Keratinocyte (primary cell): ENCODE measurements at regions not wholly inside any gene's neighbourhood (a gene's known extent, or its start where the extent isn't known, plus 50 kb on each side); places are given as distances from the start of the nearest gene placed in this dataset.

Experiments used
- DNase-seq: peaks from one replicate; pipeline ENCODE4 v3.0.0-alpha.2; 2011; ENCODE audit warnings: low read depth, missing footprints, low spot score
- FAIRE-seq: peaks from 2 replicates; lab custom pipeline; 2011; peaks lifted over from hg19 to GRCh38; lab: Jason Lieb, UNC
- H2AFZ ChIP-seq: 2 replicates; pipeline ENCODE4 v1.6.0; 2012; ENCODE audit warnings: low read length, control low read depth, inconsistent platforms; ENCODE audit not compliant: control insufficient read depth
- H3K27ac ChIP-seq: 2 replicates; pipeline ENCODE4 v1.5.1; 2011; ENCODE audit warnings: low read length; ENCODE audit not compliant: control insufficient read depth, insufficient read depth
- H3K27me3 ChIP-seq: 3 replicates; pipeline ENCODE4 v1.6.0; 2011; ENCODE audit warnings: low read length; ENCODE audit not compliant: control insufficient read depth, insufficient read depth; ENCODE audit errors: extremely low read depth
- H3K36me3 ChIP-seq, 2 experiments: 2 replicates in 1 of 2; 3 replicates in 1 of 2; pipeline ENCODE4 v1.5.1; 2011; ENCODE audit warnings: low read length in 2 of 2, mild to moderate bottlenecking in 1 of 2; ENCODE audit not compliant: control insufficient read depth in 2 of 2, insufficient read depth in 2 of 2; ENCODE audit errors: extremely low read depth in 1 of 2
- H3K4me1 ChIP-seq: 3 replicates; pipeline ENCODE4 v1.5.1; 2011; ENCODE audit warnings: low read length; ENCODE audit not compliant: control insufficient read depth, insufficient read depth; ENCODE audit errors: extremely low read depth
- H3K4me2 ChIP-seq: 3 replicates; pipeline ENCODE4 v1.6.0; 2011; ENCODE audit warnings: low read depth, low read length; ENCODE audit not compliant: control insufficient read depth, insufficient read depth; ENCODE audit errors: extremely low read depth
- H3K4me3 ChIP-seq, 3 experiments: fragments of 200-600 bp in 1 of 3; sonication (generic) in 1 of 3; 2 replicates in 2 of 3; 3 replicates in 1 of 3; pipeline ENCODE4 v1.5.1; 2011 to 2016; ENCODE audit warnings: low read length in 3 of 3, mild to moderate bottlenecking in 3 of 3, control low read depth in 2 of 3, inconsistent platforms in 1 of 3, low read depth in 1 of 3, mixed read lengths in 1 of 3, mixed run types in 1 of 3, moderate library complexity in 1 of 3; ENCODE audit not compliant: control insufficient read depth in 2 of 3, insufficient read depth in 2 of 3; ENCODE audit errors: extremely low read depth in 1 of 3
- H3K79me2 ChIP-seq: 2 replicates; pipeline ENCODE4 v1.6.0; 2012; ENCODE audit warnings: low read length; ENCODE audit not compliant: control insufficient read depth, insufficient read depth
- H3K9ac ChIP-seq: 3 replicates; pipeline ENCODE4 v1.6.0; 2011; ENCODE audit warnings: low read length; ENCODE audit not compliant: control insufficient read depth, insufficient read depth; ENCODE audit errors: extremely low read depth
- H3K9me1 ChIP-seq: 3 replicates; pipeline ENCODE4 v1.6.0; 2011; ENCODE audit warnings: low read length; ENCODE audit not compliant: control insufficient read depth, insufficient read depth; ENCODE audit errors: extremely low read depth
- H3K9me3 ChIP-seq: 2 replicates; pipeline ENCODE4 v1.5.1; 2012; ENCODE audit warnings: low read depth, low read length; ENCODE audit not compliant: control insufficient read depth
- H4K20me1 ChIP-seq: 3 replicates; pipeline ENCODE4 v1.6.0; 2011; ENCODE audit warnings: low read length; ENCODE audit not compliant: control insufficient read depth, insufficient read depth; ENCODE audit errors: extremely low read depth
- EZH2 ChIP-seq: IDR thresholded peaks from one replicate; pipeline ENCODE4 v1.6.1; 2012; ENCODE audit warnings: inconsistent platforms, mild to moderate bottlenecking, low read length, moderate library complexity
- dilution Hi-C: fragments of 300-500 bp; cut with MboI; formaldehyde crosslinking; loops from one replicate; pipeline ENCODE4 v1.7.0; 2020; ENCODE audit warnings: low sequenced_read_pairs; ENCODE audit not compliant: extremely low pct_ligation_motif_present
- TF ChIP-seq, protein P1 (sequence below), 3 experiments: IDR thresholded peaks in 1 of 3; conservative IDR thresholded peaks in 1 of 3; optimal IDR thresholded peaks in 1 of 3; 2 replicates in 2 of 3; 3 replicates in 1 of 3; pipeline versions ENCODE3 to v1.5.1; 2011; ENCODE audit warnings: low read length in 3 of 3, mild to moderate bottlenecking in 3 of 3, moderate library complexity in 2 of 3, control low read depth in 1 of 3, inconsistent platforms in 1 of 3; ENCODE audit not compliant: insufficient read depth in 2 of 3; ENCODE audit errors: extremely low read depth in 1 of 3

DNA sequence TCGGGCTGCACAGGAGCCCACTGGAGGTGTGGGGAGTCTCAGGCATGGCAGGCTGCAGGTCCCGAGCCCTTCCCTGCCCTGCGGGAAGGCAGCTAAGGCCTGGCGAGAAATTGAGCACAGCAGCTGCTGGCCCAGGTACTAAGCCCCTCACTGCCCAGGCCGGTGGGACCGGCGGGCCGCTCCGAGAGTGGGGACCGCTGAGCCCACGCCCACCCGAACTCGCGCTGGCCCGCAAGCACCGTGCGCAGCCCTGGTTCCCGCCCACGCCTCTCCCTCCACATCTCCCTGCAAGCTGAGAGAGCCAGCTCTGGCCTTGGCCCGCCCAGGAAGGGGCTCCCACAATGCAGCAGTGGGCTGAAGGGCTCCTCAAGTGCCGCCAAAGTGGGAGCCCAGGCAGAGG lies 82.0 kb upstream of the NEIL3 start:
- Histone ChIP-seq H3K4me3 (no peak overlapping the region), H3K27me3 (no peaks in the 10 kb centered on the region), H3K79me2 (no peaks in the 10 kb centered on the region), H4K20me1 (no peaks in the 10 kb centered on the region), H3K4me1 (no peaks in the 10 kb centered on the region), H3K36me3 (no peaks in the 10 kb centered on the region), H3K9me3 (no peaks in the 10 kb centered on the region), H3K4me2 (no peak overlapping the region), H3K27ac (no peak overlapping the region), H3K9me1 (no peaks in the 10 kb centered on the region), H2AFZ (no peak overlapping the region), H3K9ac (no peak overlapping the region)
- FAIRE-seq (no peak), DNase-seq (no peak)
- TF ChIP-seq, protein P1, sequence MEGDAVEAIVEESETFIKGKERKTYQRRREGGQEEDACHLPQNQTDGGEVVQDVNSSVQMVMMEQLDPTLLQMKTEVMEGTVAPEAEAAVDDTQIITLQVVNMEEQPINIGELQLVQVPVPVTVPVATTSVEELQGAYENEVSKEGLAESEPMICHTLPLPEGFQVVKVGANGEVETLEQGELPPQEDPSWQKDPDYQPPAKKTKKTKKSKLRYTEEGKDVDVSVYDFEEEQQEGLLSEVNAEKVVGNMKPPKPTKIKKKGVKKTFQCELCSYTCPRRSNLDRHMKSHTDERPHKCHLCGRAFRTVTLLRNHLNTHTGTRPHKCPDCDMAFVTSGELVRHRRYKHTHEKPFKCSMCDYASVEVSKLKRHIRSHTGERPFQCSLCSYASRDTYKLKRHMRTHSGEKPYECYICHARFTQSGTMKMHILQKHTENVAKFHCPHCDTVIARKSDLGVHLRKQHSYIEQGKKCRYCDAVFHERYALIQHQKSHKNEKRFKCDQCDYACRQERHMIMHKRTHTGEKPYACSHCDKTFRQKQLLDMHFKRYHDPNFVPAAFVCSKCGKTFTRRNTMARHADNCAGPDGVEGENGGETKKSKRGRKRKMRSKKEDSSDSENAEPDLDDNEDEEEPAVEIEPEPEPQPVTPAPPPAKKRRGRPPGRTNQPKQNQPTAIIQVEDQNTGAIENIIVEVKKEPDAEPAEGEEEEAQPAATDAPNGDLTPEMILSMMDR (optimal IDR thresholded peaks at IDR 0.05 in 1 of 3, IDR thresholded peaks at IDR 0.05 in 1 of 3, conservative IDR thresholded peaks at IDR 0.05 in 1 of 3; ENCODE audit: extremely low read depth in 1 of 3, insufficient read depth in 2 of 3, low read length in 3 of 3) = no peak
- TF ChIP-seq EZH2 = no peak
- dilution Hi-C loops = no loop called here

DNA sequence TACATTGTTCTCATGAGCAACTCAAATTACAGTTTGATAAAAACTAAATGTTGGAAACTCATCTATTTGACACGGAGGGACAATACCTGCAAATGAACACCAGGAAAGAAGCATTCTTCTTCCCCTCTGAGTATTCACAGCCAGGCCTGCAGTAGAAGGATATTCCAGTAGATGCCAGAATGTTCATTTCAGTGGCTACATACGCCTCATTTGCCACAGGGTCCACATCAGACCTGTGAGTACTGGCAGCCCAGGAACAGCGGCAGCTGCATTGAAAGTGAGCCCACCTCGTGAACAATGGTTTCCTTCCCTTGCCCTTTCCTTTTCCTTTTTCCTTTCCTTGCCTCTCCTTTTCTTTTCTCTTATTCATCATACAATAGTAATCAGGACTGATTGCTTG lies 81.1 kb upstream of the NEIL3 start:
- Histone ChIP-seq H3K36me3 (no peaks in the 10 kb centered on the region), H3K27ac (no peak overlapping the region), H3K4me2 (no peak overlapping the region), H3K9me3 (no peaks in the 10 kb centered on the region), H3K9me1 (no peaks in the 10 kb centered on the region), H3K27me3 (no peaks in the 10 kb centered on the region), H2AFZ (no peak overlapping the region), H3K79me2 (no peaks in the 10 kb centered on the region), H4K20me1 (no peaks in the 10 kb centered on the region), H3K9ac (no peak overlapping the region), H3K4me3 (no peak overlapping the region), H3K4me1 (no peaks in the 10 kb centered on the region)
- DNase-seq = no peak
- FAIRE-seq = no peak
- dilution Hi-C loops = no loop called here
- no peak for TF ChIP-seq EZH2
- TF ChIP-seq, protein P1 (optimal IDR thresholded peaks at IDR 0.05 in 1 of 3, IDR thresholded peaks at IDR 0.05 in 1 of 3, conservative IDR thresholded peaks at IDR 0.05 in 1 of 3; ENCODE audit: extremely low read depth in 1 of 3, insufficient read depth in 2 of 3, low read length in 3 of 3) = no peak
